GM12801 (cell line): ENCODE measurements at regions not wholly inside any gene's neighbourhood (a gene's known extent, or its start where the extent isn't known, plus 50 kb on each side); places are given as distances from the start of the nearest gene placed in this dataset.

Experiments
- CTCF ChIP-seq: IDR thresholded peaks from one replicate; pipeline ENCODE4 v1.5.1; 2011; ENCODE audit warnings: control low read depth; ENCODE audit not compliant: insufficient read length; ENCODE audit errors: extremely low read depth

- no peak for TF ChIP-seq CTCF
Measured at GRCh38 chr6:84943905-84944304, 179.5 kb upstream of the TBX18 start.

GRCh38 chr6:84929212-84929611, 164.8 kb upstream of the TBX18 start:
- no peak for TF ChIP-seq CTCF

GRCh38 chr6:84927551-84927950, 163.2 kb upstream of the TBX18 start:
- TF ChIP-seq CTCF = no peak

GRCh38 chr6:84926189-84927155, 162.1 kb upstream of the TBX18 start:
- TF ChIP-seq CTCF = no peak

- no peak for TF ChIP-seq CTCF
Measured at GRCh38 chr6:84921891-84922290, 157.5 kb upstream of the TBX18 start.

GRCh38 chr6:84920021-84920420, 155.6 kb upstream of the TBX18 start:
- TF ChIP-seq CTCF = no peak

- TF ChIP-seq CTCF = no peak
Measured at GRCh38 chr6:84916704-84917103, 152.3 kb upstream of the TBX18 start.
